B cell (primary cell): ENCODE measurements at regions not wholly inside any gene's neighbourhood (a gene's known extent, or its start where the extent isn't known, plus 50 kb on each side); places are given as distances from the start of the nearest gene placed in this dataset.

Experiments used
- ATAC-seq: fragments of 200-7000 bp; cut with Tn5 transposase; one replicate; pipeline ENCODE4 v1.10.0; 2021; ENCODE audit warnings: low read depth, mild to moderate bottlenecking, moderate number of reproducible peaks, moderate library complexity
- CTCF ChIA-PET: fragments of 350-600 bp; sonication (Branson Sonifier 250); formaldehyde crosslinking; loops from one replicate; lab custom pipeline; 2021; ENCODE audit warnings: antibody characterized with exemption, inconsistent platforms; lab: Charles Lee
- POLR2A ChIA-PET: fragments of 350-600 bp; sonication (Branson Sonifier 250); formaldehyde crosslinking; loops from one replicate; lab custom pipeline; 2021; ENCODE audit warnings: antibody characterized with exemption; lab: Charles Lee
- DNase-seq: peaks from one replicate; pipeline ENCODE4 v3.0.0; 2013
- H2AFZ ChIP-seq: 2 replicates; pipeline ENCODE4 v1.6.1; 2012; ENCODE audit warnings: mild to moderate bottlenecking, low read depth, low read length; ENCODE audit not compliant: insufficient read depth, poor library complexity, severe bottlenecking
- H3K27ac ChIP-seq, 2 donors: 1 replicate in 1 of 2; 2 replicates in 1 of 2; pipeline ENCODE4 v1.5.1; 2012 to 2013; ENCODE audit warnings: low read length in 2 of 2, mild to moderate bottlenecking in 2 of 2, moderate library complexity in 1 of 2
- H3K27me3 ChIP-seq, 4 experiments: fragments of 200-600 bp in 1 of 4; sonication (generic) in 1 of 4; replicated peaks in 1 of 4; 1 replicate in 2 of 4; 2 replicates in 2 of 4; pipeline versions ENCODE4 v1.6.1 to v1.7.0; 2013 to 2016; ENCODE audit warnings: low read length in 3 of 4, mild to moderate bottlenecking in 2 of 4, mixed read lengths in 1 of 4, moderate library complexity in 1 of 4; ENCODE audit not compliant: insufficient read depth in 4 of 4, control insufficient read depth in 3 of 4; ENCODE audit errors: control extremely low read depth in 1 of 4
- H3K36me3 ChIP-seq, 2 experiments: replicated peaks in 1 of 2; 1 replicate in 1 of 2; 2 replicates in 1 of 2; pipeline versions ENCODE4 v1.6.1 to v1.7.1; 2013; ENCODE audit warnings: low read length in 1 of 2; ENCODE audit not compliant: insufficient read depth in 2 of 2, control insufficient read depth in 1 of 2; ENCODE audit errors: control extremely low read depth in 1 of 2, extremely low read depth in 1 of 2
- H3K4me1 ChIP-seq, 2 donors: fragments of 200-600 bp in 1 of 2; sonication (generic) in 1 of 2; 1 replicate in 1 of 2; 2 replicates in 1 of 2; pipeline versions ENCODE4 v1.5.1 to v1.6.1; 2013 to 2017; ENCODE audit warnings: low read length in 2 of 2; ENCODE audit not compliant: control insufficient read depth in 2 of 2, insufficient read depth in 2 of 2
- H3K4me2 ChIP-seq: replicated peaks from 2 replicates; pipeline ENCODE3; 2012; ENCODE audit warnings: mild to moderate bottlenecking, low read depth, low read length; ENCODE audit not compliant: poor library complexity, severe bottlenecking
- H3K4me3 ChIP-seq, 5 experiments: fragments of 200-600 bp in 1 of 5; sonication (generic) in 1 of 5; 1 replicate in 3 of 5; 2 replicates in 2 of 5; pipeline versions ENCODE4 v1.5.1 to v1.7.0; 2011 to 2016; ENCODE audit warnings: low read length in 4 of 5, mild to moderate bottlenecking in 4 of 5, low read depth in 2 of 5, control low read depth in 1 of 5, moderate library complexity in 1 of 5; ENCODE audit not compliant: insufficient read depth in 1 of 5; ENCODE audit errors: control extremely low read depth in 1 of 5, extremely low read depth in 1 of 5
- H3K79me2 ChIP-seq: fragments of 200-600 bp; sonication (generic); one replicate; pipeline ENCODE4 v1.6.0; 2016; ENCODE audit warnings: low read length; ENCODE audit not compliant: control insufficient read depth, insufficient read depth
- H3K9ac ChIP-seq: fragments of 200-600 bp; sonication (generic); 2 replicates; pipeline ENCODE4 v1.6.1; 2017; ENCODE audit warnings: mild to moderate bottlenecking, low read length, moderate library complexity
- H3K9me3 ChIP-seq, 3 donors: one replicate each; pipeline versions ENCODE4 v1.6.1 to v1.7.1; 2013; ENCODE audit warnings: low read length in 2 of 3; ENCODE audit not compliant: control insufficient read depth in 2 of 3, insufficient read depth in 1 of 3; ENCODE audit errors: control extremely low read depth in 1 of 3
- H4K20me1 ChIP-seq: 2 replicates; pipeline ENCODE4 v1.6.0; 2012; ENCODE audit warnings: mild to moderate bottlenecking, low read length; ENCODE audit not compliant: insufficient read depth, control insufficient read depth, poor library complexity, severe bottlenecking
- H3K27ac Mint-ChIP-seq: one replicate; pipeline ENCODE4 v1.8.0; 2021; ENCODE audit warnings: mixed read lengths
- H3K27me3 Mint-ChIP-seq: one replicate; pipeline ENCODE4 v1.8.0; 2021; ENCODE audit warnings: mixed read lengths
- H3K4me1 Mint-ChIP-seq: one replicate; pipeline ENCODE4 v1.8.0; 2021; ENCODE audit warnings: mixed read lengths
- H3K4me3 Mint-ChIP-seq: one replicate; pipeline ENCODE4 v1.8.0; 2021; ENCODE audit warnings: mixed read lengths
- H3K9me3 Mint-ChIP-seq: one replicate; pipeline ENCODE4 v1.8.0; 2022; ENCODE audit warnings: mixed read lengths; ENCODE audit not compliant: insufficient read depth
- CTCF ChIP-seq: fragments of 200-600 bp; IDR thresholded peaks from one replicate; pipeline ENCODE4 v1.8.0; 2022; ENCODE audit warnings: antibody characterized with exemption, mild to moderate bottlenecking
- EZH2 ChIP-seq: IDR thresholded peaks from 2 replicates; pipeline ENCODE4 v1.6.1; 2012; ENCODE audit warnings: borderline replicate concordance, low read depth, mild to moderate bottlenecking, moderate library complexity, low read length; ENCODE audit not compliant: insufficient read depth, poor library complexity, severe bottlenecking
- WGBS: methylation state at CpG from one replicate; pipeline ENCODE4 v1.1.5; 2013; ENCODE audit warnings: missing lambda C conversion rate; ENCODE audit not compliant: insufficient coverage; 5-methylcytosine and 5-hydroxymethylcytosine counted together
- intact Hi-C: fragments of 100-400 bp; cut with micrococcal nuclease; formaldehyde crosslinking; loops from one replicate; pipeline ENCODE4 v1.10.0; 2022

DNA sequence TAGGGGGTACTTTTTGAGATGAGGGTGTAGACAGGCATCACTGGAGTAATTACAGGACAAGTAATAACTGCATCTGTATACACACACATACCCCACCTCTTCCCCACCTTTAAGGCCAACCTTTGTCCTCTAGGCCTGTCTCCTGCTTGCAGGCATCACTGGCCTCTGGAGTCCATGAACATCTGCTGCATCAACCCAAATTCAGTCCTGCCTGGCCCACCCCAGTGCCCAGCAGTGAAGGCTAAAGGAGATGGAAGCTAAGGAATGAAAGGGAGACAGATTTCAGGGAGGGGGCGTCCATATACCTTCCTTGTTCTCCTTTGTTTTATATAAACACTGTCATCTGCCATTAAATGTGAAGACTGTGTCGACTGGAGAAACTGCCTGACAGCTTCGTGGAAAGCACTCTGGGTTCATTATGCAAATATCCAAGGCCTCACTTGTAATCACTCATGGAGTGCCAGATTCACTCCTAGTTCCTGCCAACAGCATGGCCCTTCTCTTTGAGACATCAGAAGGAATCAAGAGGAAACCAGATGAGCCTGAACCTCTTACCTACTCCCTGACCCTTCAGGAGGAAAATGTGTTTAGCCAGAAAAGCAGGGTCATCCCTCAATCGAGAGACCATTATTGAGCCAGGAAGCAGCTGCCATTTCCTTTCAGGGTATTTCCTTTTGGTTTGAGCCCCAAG is 64.4 kb downstream of the SERPINA3 start:
- Histone ChIP-seq H3K9ac (no peak overlapping the region), H3K4me3 (no peak overlapping the region), H3K4me2 (no peak overlapping the region), H3K27ac (no peak overlapping the region), H4K20me1 (no peaks in the 10 kb centered on the region), H3K79me2 (no peaks in the 10 kb centered on the region), H2AFZ (no peak overlapping the region), H3K27me3 (no peaks in the 10 kb centered on the region), H3K9me3 (peaks cover 0 to 12% (median 0%) of the 10 kb centered on the region in 3 donors), H3K4me1 (no peaks in the 10 kb centered on the region), H3K36me3 (no peaks in the 10 kb centered on the region)
- Mint-ChIP-seq H3K27ac (no peak overlapping the region), H3K27me3 (peaks cover 15% of the 10 kb centered on the region), H3K4me1 (no peaks in the 10 kb centered on the region), H3K9me3 (no peaks in the 10 kb centered on the region), H3K4me3 (no peak overlapping the region)
- CTCF ChIA-PET, result no interaction called here
- intact Hi-C loops, result no loop called here
- WGBS, result 61% methylated on average over 3 of the region's 4 CpGs
- POLR2A ChIA-PET, result no interaction called here
- DNase-seq (no peak), ATAC-seq (no peak)
- no peak for TF ChIP-seq CTCF
- no peak for TF ChIP-seq EZH2

DNA sequence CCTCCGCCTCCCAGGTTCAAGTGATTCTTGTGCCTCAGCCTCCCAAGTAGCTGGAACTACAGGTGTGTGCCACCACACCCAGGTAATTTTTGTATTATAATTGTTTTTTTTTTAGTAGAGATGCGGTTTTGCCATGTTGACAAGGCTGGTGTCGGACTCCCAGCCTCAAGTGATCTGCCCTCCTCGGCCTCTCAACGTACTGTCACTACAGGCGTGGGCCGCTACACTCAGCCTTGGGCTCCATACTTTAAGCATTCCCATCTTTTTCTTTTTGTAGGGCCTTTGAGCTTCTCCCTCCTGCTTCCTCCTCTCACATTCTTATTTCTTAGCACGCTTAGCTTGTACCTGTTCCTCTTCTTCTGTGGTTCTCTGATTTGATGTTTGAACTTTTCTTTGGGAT is 62.8 kb downstream of the SERPINA3 start:
- Histone ChIP-seq H3K9ac (no peak overlapping the region), H3K27me3 (no peaks in the 10 kb centered on the region), H3K4me3 (no peak overlapping the region), H4K20me1 (no peaks in the 10 kb centered on the region), H3K4me1 (no peaks in the 10 kb centered on the region), H3K27ac (no peak overlapping the region), H2AFZ (no peak overlapping the region), H3K4me2 (no peak overlapping the region), H3K36me3 (no peaks in the 10 kb centered on the region), H3K79me2 (no peaks in the 10 kb centered on the region), H3K9me3 (peaks cover 0 to 12% (median 0%) of the 10 kb centered on the region in 3 donors)
- intact Hi-C loops, result no loop called here
- CTCF ChIA-PET, result no interaction called here
- 88% methylated on average over 6 of the region's 8 CpGs for WGBS
- Mint-ChIP-seq H3K27ac (no peak overlapping the region), H3K9me3 (no peaks in the 10 kb centered on the region), H3K4me1 (no peaks in the 10 kb centered on the region), H3K27me3 (peaks cover 15% of the 10 kb centered on the region), H3K4me3 (no peak overlapping the region)
- ATAC-seq, result no peak
- no peak for DNase-seq
- POLR2A ChIA-PET, result no interaction called here
- no peak for TF ChIP-seq EZH2
- TF ChIP-seq CTCF, result no peak
